ENCODE measurements at regions not wholly inside any gene's neighbourhood (a gene's known extent, or its start where the extent isn't known, plus 50 kb on each side); places are given as distances from the start of the nearest gene placed in this dataset.

DNA sequence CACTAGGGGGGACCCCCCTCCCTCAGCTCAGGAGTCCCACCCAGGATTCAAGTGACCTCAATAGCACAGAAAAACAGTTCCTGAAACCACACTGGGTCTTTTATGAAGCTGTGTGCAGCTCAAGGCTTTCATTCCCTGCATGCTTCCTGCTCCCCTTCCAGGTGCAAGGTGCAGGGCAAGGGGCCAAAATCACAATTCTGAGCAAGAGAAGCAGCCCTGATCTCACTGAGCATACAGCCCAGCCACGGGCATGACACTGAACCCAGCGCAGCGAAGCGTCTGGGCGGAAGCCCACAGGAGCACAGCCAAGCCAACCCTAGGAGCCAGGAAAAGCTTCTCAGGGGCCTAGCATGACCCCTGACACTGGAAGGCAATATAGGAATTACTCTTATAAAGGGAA, 62.9 kb downstream of the IRX2 start:
- TF ChIP-seq, protein P1, sequence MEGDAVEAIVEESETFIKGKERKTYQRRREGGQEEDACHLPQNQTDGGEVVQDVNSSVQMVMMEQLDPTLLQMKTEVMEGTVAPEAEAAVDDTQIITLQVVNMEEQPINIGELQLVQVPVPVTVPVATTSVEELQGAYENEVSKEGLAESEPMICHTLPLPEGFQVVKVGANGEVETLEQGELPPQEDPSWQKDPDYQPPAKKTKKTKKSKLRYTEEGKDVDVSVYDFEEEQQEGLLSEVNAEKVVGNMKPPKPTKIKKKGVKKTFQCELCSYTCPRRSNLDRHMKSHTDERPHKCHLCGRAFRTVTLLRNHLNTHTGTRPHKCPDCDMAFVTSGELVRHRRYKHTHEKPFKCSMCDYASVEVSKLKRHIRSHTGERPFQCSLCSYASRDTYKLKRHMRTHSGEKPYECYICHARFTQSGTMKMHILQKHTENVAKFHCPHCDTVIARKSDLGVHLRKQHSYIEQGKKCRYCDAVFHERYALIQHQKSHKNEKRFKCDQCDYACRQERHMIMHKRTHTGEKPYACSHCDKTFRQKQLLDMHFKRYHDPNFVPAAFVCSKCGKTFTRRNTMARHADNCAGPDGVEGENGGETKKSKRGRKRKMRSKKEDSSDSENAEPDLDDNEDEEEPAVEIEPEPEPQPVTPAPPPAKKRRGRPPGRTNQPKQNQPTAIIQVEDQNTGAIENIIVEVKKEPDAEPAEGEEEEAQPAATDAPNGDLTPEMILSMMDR (IDR thresholded peaks at IDR 0.05; ENCODE audit: insufficient read depth, low read depth, low read length): no peak
- TF ChIP-seq EZH2 (IDR thresholded peaks at IDR 0.05; ENCODE audit: insufficient read depth, low read length): no peak

Measured in astrocyte (in vitro differentiated cells and primary cell).